Neural cell (in vitro differentiated cells): ENCODE measurements at regions not wholly inside any gene's neighbourhood (a gene's known extent, or its start where the extent isn't known, plus 50 kb on each side); places are given as distances from the start of the nearest gene placed in this dataset.
A peak's percentile ranks its signal among the peaks of the same experiment; 100 is the strongest.

Experiments
- H2AFZ ChIP-seq: fragments of 200-600, 300-800 bp; sonication (generic), shearing (Covaris generic); 2 replicates; pipeline ENCODE4 v1.6.0; 2014; ENCODE audit warnings: low read depth, mild to moderate bottlenecking, antibody characterized with exemption, low read length, moderate library complexity
- H3F3A ChIP-seq: fragments of 200-600 bp; shearing (Covaris generic); 2 replicates; pipeline ENCODE4 v1.6.1; 2016; ENCODE audit warnings: mild to moderate bottlenecking, moderate library complexity, mixed read lengths, antibody characterized with exemption, low read length; ENCODE audit not compliant: insufficient read depth, poor library complexity, severe bottlenecking
- H3K27ac ChIP-seq: fragments of 200-600, 300-800 bp; sonication (generic), shearing (Covaris generic); 2 replicates; pipeline ENCODE4 v1.5.1; 2014; ENCODE audit warnings: mild to moderate bottlenecking, low read length, moderate library complexity
- H3K27me3 ChIP-seq: fragments of 300-800, 200-600 bp; sonication (generic), shearing (Covaris generic); 2 replicates; pipeline ENCODE4 v1.6.0; 2014; ENCODE audit warnings: mild to moderate bottlenecking, low read depth, low read length, moderate library complexity; ENCODE audit not compliant: insufficient read depth
- H3K36me3 ChIP-seq: fragments of 300-800, 200-600 bp; sonication (generic), shearing (Covaris generic); 2 replicates; pipeline ENCODE4 v1.5.1; 2014; ENCODE audit warnings: mild to moderate bottlenecking, antibody characterized with exemption, low read length, moderate library complexity; ENCODE audit not compliant: insufficient read depth
- H3K4me2 ChIP-seq: fragments of 300-800, 200-600 bp; sonication (generic), shearing (Covaris generic); 2 replicates; pipeline ENCODE4 v1.6.0; 2014; ENCODE audit warnings: mild to moderate bottlenecking, low read length
- H3K4me3 ChIP-seq: fragments of 300-800, 200-600 bp; sonication (generic), shearing (Covaris generic); 2 replicates; pipeline ENCODE4 v1.5.1; 2014; ENCODE audit warnings: mild to moderate bottlenecking, low read length, moderate library complexity
- H3K79me2 ChIP-seq: fragments of 200-600 bp; shearing (Covaris generic); replicated peaks from 2 replicates; pipeline ENCODE4 v1.6.0; 2014; ENCODE audit warnings: mild to moderate bottlenecking, low read length, moderate library complexity; ENCODE audit not compliant: insufficient read depth
- H3K9ac ChIP-seq: fragments of 300-800, 200-600 bp; sonication (generic), shearing (Covaris generic); 2 replicates; pipeline ENCODE4 v1.6.1; 2016; ENCODE audit warnings: mild to moderate bottlenecking, low read length, mixed read lengths
- H3K9me2 ChIP-seq: fragments of 200-600 bp; shearing (Covaris generic); 2 replicates; pipeline ENCODE4 v1.6.1; 2016; ENCODE audit warnings: mild to moderate bottlenecking, low read length, mixed read lengths; ENCODE audit not compliant: insufficient read depth
- H3K9me3 ChIP-seq: fragments of 200-600, 300-800 bp; sonication (generic), shearing (Covaris generic); 2 replicates; pipeline ENCODE4 v1.6.1; 2016; ENCODE audit warnings: mild to moderate bottlenecking, mixed run types, low read length, moderate library complexity, mixed read lengths
- H4K20me1 ChIP-seq: fragments of 200-600 bp; shearing (Covaris generic); 2 replicates; pipeline ENCODE4 v1.6.1; 2016; ENCODE audit warnings: mild to moderate bottlenecking, mixed run types; ENCODE audit not compliant: insufficient read depth
- CTCF ChIP-seq: fragments of 450-650 bp; IDR thresholded peaks from 2 replicates; pipeline ENCODE4 v1.5.1; 2014; ENCODE audit warnings: antibody characterized with exemption, mild to moderate bottlenecking, moderate library complexity; ENCODE audit not compliant: poor library complexity, severe bottlenecking
- EP300 ChIP-seq: fragments of 450-650 bp; conservative IDR thresholded peaks from 2 replicates; pipeline ENCODE4 v1.6.1; 2014; ENCODE audit warnings: antibody characterized with exemption, mild to moderate bottlenecking, moderate library complexity; ENCODE audit not compliant: poor library complexity, severe bottlenecking
- EZH2 ChIP-seq: fragments of 200-600, 300-800 bp; shearing (Covaris generic), sonication (generic); IDR thresholded peaks from 2 replicates; pipeline ENCODE4 v1.6.1; 2014; ENCODE audit warnings: antibody characterized with exemption, low read length, borderline replicate concordance, mild to moderate bottlenecking; ENCODE audit not compliant: insufficient read depth, poor library complexity, severe bottlenecking
- MXI1 ChIP-seq: fragments of 450-650 bp; conservative IDR thresholded peaks from 2 replicates; pipeline ENCODE4 v1.6.1; 2014; ENCODE audit warnings: antibody characterized with exemption, mild to moderate bottlenecking; ENCODE audit not compliant: poor library complexity, severe bottlenecking
- POLR2AphosphoS5 ChIP-seq: IDR thresholded peaks from 2 replicates; pipeline ENCODE4 v1.6.1; 2012
- RAD21 ChIP-seq: fragments of 450-650 bp; conservative IDR thresholded peaks from 2 replicates; pipeline ENCODE4 v1.6.1; 2014; ENCODE audit warnings: antibody characterized with exemption, mild to moderate bottlenecking, moderate library complexity
- SMC3 ChIP-seq: fragments of 450-650 bp; conservative IDR thresholded peaks from 2 replicates; pipeline ENCODE4 v1.6.1; 2014; ENCODE audit warnings: antibody characterized with exemption, mild to moderate bottlenecking, moderate library complexity; ENCODE audit not compliant: poor library complexity
- TAF1 ChIP-seq: IDR thresholded peaks from 2 replicates; pipeline ENCODE4 v1.6.1; 2012; ENCODE audit warnings: low read depth
- TF ChIP-seq, protein P1 (sequence below): IDR thresholded peaks from 2 replicates; pipeline ENCODE4 v1.6.1; 2012; ENCODE audit warnings: borderline replicate concordance

DNA sequence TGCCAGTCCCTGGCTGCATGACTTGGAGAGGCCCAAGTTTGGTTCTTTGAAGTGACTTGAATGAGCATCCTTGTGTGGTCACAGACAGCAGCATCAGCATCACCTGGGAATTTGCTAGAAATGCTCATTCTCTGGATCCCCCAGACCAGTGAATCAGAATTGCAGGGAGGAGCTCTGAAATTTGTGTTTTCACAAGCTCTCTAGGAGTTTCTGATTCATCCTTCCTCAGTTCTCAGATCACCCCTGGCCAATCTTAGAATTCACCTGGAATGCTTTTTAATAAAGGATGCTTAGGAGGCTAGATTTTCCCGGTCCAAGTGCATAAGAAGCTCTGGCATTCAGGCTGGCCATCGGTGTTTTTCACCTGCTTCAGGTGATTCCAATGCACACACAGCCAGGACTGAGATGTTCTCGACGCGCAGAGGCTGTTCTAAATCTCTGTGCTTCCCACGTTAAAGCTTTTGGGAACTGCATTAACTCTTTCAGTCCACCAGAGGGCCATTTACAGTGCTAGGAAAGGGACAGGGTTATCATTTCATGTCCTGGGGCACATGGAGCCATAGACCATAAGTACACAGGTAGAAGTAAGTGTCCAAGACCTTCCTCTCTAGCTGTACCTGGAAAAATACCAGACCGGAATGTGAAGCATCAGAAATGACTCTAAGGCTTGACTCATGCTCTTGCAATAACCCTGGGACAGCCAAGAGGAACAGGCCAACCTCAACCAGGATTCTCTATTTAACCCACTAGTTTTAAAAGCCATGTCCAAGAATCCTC lies 85.7 kb upstream of the XYLT1 start:
- no peaks in the 10 kb centered on the region for H3K9me2 ChIP-seq
- no peaks in the 10 kb centered on the region for H4K20me1 ChIP-seq
- H2AFZ ChIP-seq: no peak overlapping the region
- no peaks in the 10 kb centered on the region for H3K9me3 ChIP-seq
- H3F3A ChIP-seq: no peaks in the 10 kb centered on the region
- H3K79me2 ChIP-seq: no peaks in the 10 kb centered on the region
- H3K27ac ChIP-seq: no peak overlapping the region
- H3K27me3 ChIP-seq: no peaks in the 10 kb centered on the region
- TF ChIP-seq TAF1 (no peak), CTCF (peak; percentile 65), RAD21 (peak; percentile 59), SMC3 (peak; percentile 74)
- no peak overlapping the region for H3K4me3 ChIP-seq
- no peak overlapping the region for H3K9ac ChIP-seq
- H3K4me2 ChIP-seq: no peak overlapping the region
- no peaks in the 10 kb centered on the region for H3K36me3 ChIP-seq

DNA sequence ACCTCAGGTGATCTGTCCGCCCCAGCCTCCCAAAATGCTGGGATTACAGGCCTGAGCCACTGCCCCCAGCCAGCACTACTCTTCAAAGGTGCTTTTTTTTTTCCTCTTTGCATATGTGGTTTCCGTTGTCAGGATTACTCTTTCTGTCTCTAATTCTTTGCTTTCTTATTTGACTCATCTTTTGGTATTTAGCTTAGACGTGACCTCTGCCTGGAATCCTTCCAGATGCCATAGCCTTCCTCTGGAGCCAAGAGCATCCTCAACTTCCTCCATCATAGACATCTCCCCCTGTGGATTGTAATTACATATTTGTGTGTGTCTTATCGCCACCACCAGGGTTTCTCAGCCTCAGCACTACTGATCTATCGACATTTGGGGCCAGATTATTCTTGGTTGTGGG lies 84.4 kb upstream of the XYLT1 start:
- Histone ChIP-seq H3K4me2 (no peak overlapping the region), H3K27me3 (no peaks in the 10 kb centered on the region), H3K79me2 (no peaks in the 10 kb centered on the region), H3F3A (no peaks in the 10 kb centered on the region), H3K4me3 (no peak overlapping the region), H3K9me2 (no peaks in the 10 kb centered on the region), H2AFZ (no peak overlapping the region), H3K36me3 (no peaks in the 10 kb centered on the region), H3K9me3 (no peaks in the 10 kb centered on the region), H3K9ac (no peak overlapping the region), H3K27ac (no peak overlapping the region), H4K20me1 (no peaks in the 10 kb centered on the region)
- TF ChIP-seq EZH2 (no peak), MXI1 (no peak), CTCF (no peak), TAF1 (no peak), POLR2AphosphoS5 (no peak), EP300 (no peak), SMC3 (no peak), RAD21 (no peak)
- TF ChIP-seq, protein P1, sequence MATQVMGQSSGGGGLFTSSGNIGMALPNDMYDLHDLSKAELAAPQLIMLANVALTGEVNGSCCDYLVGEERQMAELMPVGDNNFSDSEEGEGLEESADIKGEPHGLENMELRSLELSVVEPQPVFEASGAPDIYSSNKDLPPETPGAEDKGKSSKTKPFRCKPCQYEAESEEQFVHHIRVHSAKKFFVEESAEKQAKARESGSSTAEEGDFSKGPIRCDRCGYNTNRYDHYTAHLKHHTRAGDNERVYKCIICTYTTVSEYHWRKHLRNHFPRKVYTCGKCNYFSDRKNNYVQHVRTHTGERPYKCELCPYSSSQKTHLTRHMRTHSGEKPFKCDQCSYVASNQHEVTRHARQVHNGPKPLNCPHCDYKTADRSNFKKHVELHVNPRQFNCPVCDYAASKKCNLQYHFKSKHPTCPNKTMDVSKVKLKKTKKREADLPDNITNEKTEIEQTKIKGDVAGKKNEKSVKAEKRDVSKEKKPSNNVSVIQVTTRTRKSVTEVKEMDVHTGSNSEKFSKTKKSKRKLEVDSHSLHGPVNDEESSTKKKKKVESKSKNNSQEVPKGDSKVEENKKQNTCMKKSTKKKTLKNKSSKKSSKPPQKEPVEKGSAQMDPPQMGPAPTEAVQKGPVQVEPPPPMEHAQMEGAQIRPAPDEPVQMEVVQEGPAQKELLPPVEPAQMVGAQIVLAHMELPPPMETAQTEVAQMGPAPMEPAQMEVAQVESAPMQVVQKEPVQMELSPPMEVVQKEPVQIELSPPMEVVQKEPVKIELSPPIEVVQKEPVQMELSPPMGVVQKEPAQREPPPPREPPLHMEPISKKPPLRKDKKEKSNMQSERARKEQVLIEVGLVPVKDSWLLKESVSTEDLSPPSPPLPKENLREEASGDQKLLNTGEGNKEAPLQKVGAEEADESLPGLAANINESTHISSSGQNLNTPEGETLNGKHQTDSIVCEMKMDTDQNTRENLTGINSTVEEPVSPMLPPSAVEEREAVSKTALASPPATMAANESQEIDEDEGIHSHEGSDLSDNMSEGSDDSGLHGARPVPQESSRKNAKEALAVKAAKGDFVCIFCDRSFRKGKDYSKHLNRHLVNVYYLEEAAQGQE: no peak
